Body of pancreas (tissue), 4 donors: ENCODE measurements at regions not wholly inside any gene's neighbourhood (a gene's known extent, or its start where the extent isn't known, plus 50 kb on each side); places are given as distances from the start of the nearest gene placed in this dataset.

Experiments
- ATAC-seq: fragments of 150-250 bp; one replicate; pipeline ENCODE4 v1.9.1; 2016
- DNase-seq, 4 donors: peaks; one replicate each; pipeline ENCODE4 v3.0.0-alpha.2; 2019
- H3K27ac ChIP-seq, 4 donors: fragments of 200-600 bp; sonication (generic); 1 replicate in 3 of 4; 2 replicates in 1 of 4; pipeline versions ENCODE4 v1.5.1 to v1.6.1; 2016 to 2019; ENCODE audit warnings: mild to moderate bottlenecking in 1 of 4, mixed read lengths in 1 of 4, moderate library complexity in 1 of 4
- H3K27me3 ChIP-seq, 2 donors: fragments of 200-600 bp; sonication (generic); one replicate each; pipeline ENCODE4 v1.6.0; 2016; ENCODE audit warnings: mild to moderate bottlenecking in 1 of 2
- H3K36me3 ChIP-seq, 2 donors: fragments of 200-600 bp; sonication (generic); replicated peaks in 1 of 2; 2 replicates each; pipeline ENCODE4 v1.5.1; 2016; ENCODE audit warnings: low read depth in 2 of 2; ENCODE audit not compliant: insufficient read depth in 1 of 2
- H3K4me1 ChIP-seq: fragments of 200-600 bp; sonication (generic); one replicate; pipeline ENCODE4 v1.6.0; 2016
- H3K4me3 ChIP-seq, 2 donors: fragments of 200-600 bp; sonication (generic); 1 replicate in 1 of 2; 2 replicates in 1 of 2; pipeline ENCODE4 v1.5.1; 2016 to 2019
- H3K9me3 ChIP-seq, 3 donors: fragments of 200-600 bp; sonication (generic); 1 replicate in 2 of 3; 2 replicates in 1 of 3; pipeline ENCODE4 v1.5.1; 2016
- CTCF ChIP-seq, 7 experiments: fragments of 450-650 bp in 4 of 7; fragments of 200-600 bp in 3 of 7; sonication (generic) in 3 of 7; IDR thresholded peaks; one replicate each; pipeline ENCODE4 v1.5.1; 2016 to 2019; ENCODE audit warnings: antibody characterized with exemption in 7 of 7
- POLR2A ChIP-seq, 3 donors: fragments of 450-650 bp; IDR thresholded peaks; one replicate each; pipeline ENCODE4 v1.6.1; 2016; ENCODE audit warnings: antibody characterized with exemption in 3 of 3, mild to moderate bottlenecking in 2 of 3
- WGBS, 2 donors: methylation state at CpG; one replicate each; pipeline ENCODE4 v1.1.5; 2017; 5-methylcytosine and 5-hydroxymethylcytosine counted together
- intact Hi-C: fragments of 100-400 bp; cut with DNase I; formaldehyde crosslinking; loops from one replicate; pipeline ENCODE4 v1.15.1; 2023

GRCh38 chr3:65107174-65107573 lies 419.4 kb upstream of the ADAMTS9 start:
- intact Hi-C loops: no loop called here

GRCh38 chr3:65101450-65101849 lies 413.6 kb upstream of the ADAMTS9 start:
- WGBS, 2 donors: 3 to 19% methylated on average over 1 of the region's 1 CpG
- no peak overlapping the region for H3K27ac ChIP-seq
- no peak overlapping the region for H3K4me3 ChIP-seq
- peaks cover 9% of the 10 kb centered on the region for H3K4me1 ChIP-seq
- no peaks in the 10 kb centered on the region for H3K36me3 ChIP-seq
- no peak for ATAC-seq
- TF ChIP-seq CTCF (IDR thresholded peaks at IDR 0.05) (no peak), POLR2A (IDR thresholded peaks at IDR 0.05) (no peak)
- intact Hi-C loops: no loop called here
- no peaks in the 10 kb centered on the region for H3K27me3 ChIP-seq
- no peaks in the 10 kb centered on the region for H3K9me3 ChIP-seq
- DNase-seq: no peak

More at GRCh38 chr3:65107174-65107573, 419.4 kb upstream of the ADAMTS9 start:
- Histone ChIP-seq H3K4me1 (no peaks in the 10 kb centered on the region), H3K27me3 (no peaks in the 10 kb centered on the region), H3K27ac (no peak overlapping the region), H3K36me3 (no peaks in the 10 kb centered on the region), H3K9me3 (no peaks in the 10 kb centered on the region), H3K4me3 (no peak overlapping the region)
- 42 to 58% methylated on average over 5 of the region's 5 CpGs for WGBS, 2 donors
- ATAC-seq (no peak), DNase-seq (no peak)
- TF ChIP-seq CTCF (IDR thresholded peaks at IDR 0.05): no peak
- no peak for TF ChIP-seq POLR2A (IDR thresholded peaks at IDR 0.05)

- intact Hi-C loops: no loop called here
- H3K27me3 ChIP-seq: no peaks in the 10 kb centered on the region
- peaks cover 9% of the 10 kb centered on the region for H3K4me1 ChIP-seq
- DNase-seq: no peak
- no peak for ATAC-seq
- 80 to 91% methylated on average over 5 of the region's 5 CpGs for WGBS, 2 donors
- H3K4me3 ChIP-seq: no peak overlapping the region
- no peaks in the 10 kb centered on the region for H3K9me3 ChIP-seq
- H3K27ac ChIP-seq: no peak overlapping the region
- H3K36me3 ChIP-seq: no peaks in the 10 kb centered on the region
- TF ChIP-seq POLR2A (IDR thresholded peaks at IDR 0.05) (no peak), CTCF (IDR thresholded peaks at IDR 0.05) (no peak)
These were observed 410.6 kb upstream of the ADAMTS9 start for GRCh38 chr3:65098400-65098799.

GRCh38 chr3:65096110-65096745 lies 408.4 kb upstream of the ADAMTS9 start:
- H3K27ac ChIP-seq: no peak overlapping the region
- no peak overlapping the region for H3K4me3 ChIP-seq
- H3K36me3 ChIP-seq: no peaks in the 10 kb centered on the region
- H3K9me3 ChIP-seq: no peaks in the 10 kb centered on the region
- WGBS, 2 donors: 67 to 79% methylated on average over 4 of the region's 4 CpGs
- no peaks in the 10 kb centered on the region for H3K27me3 ChIP-seq
- intact Hi-C loops: no loop called here
- no peak for ATAC-seq
- TF ChIP-seq POLR2A (IDR thresholded peaks at IDR 0.05) (no peak), CTCF (IDR thresholded peaks at IDR 0.05) (no peak)
- no peaks in the 10 kb centered on the region for H3K4me1 ChIP-seq
- no peak for DNase-seq

GRCh38 chr3:65094723-65095122 lies 406.9 kb upstream of the ADAMTS9 start:
- no peak for TF ChIP-seq CTCF (IDR thresholded peaks at IDR 0.05)
- no peak for TF ChIP-seq POLR2A (IDR thresholded peaks at IDR 0.05)
- intact Hi-C loops: no loop called here
- Histone ChIP-seq H3K36me3 (no peaks in the 10 kb centered on the region), H3K4me3 (no peak overlapping the region), H3K27me3 (no peaks in the 10 kb centered on the region), H3K4me1 (no peaks in the 10 kb centered on the region), H3K27ac (no peak overlapping the region), H3K9me3 (no peaks in the 10 kb centered on the region)
- DNase-seq: no peak
- ATAC-seq: no peak
